H1 (cell line): ENCODE measurements at regions not wholly inside any gene's neighbourhood (a gene's known extent, or its start where the extent isn't known, plus 50 kb on each side); places are given as distances from the start of the nearest gene placed in this dataset.

ENCODE experiments used
- CTCF ChIA-PET: fragments of 300-600 bp; sonication (Branson Sonifier 250); formaldehyde crosslinking; loops from one replicate; lab custom pipeline; 2021; ENCODE audit not compliant: partially characterized antibody; lab: Charles Lee
- POLR2A ChIA-PET: fragments of 300-600 bp; sonication (Branson Sonifier 250); formaldehyde crosslinking; loops from one replicate; lab custom pipeline; 2021; ENCODE audit warnings: inconsistent platforms; ENCODE audit not compliant: partially characterized antibody; lab: Charles Lee
- DNase-seq, 2 experiments: peaks; one replicate each; pipeline versions ENCODE4 v3.0.0 to v3.0.0-alpha.2; 2010 to 2022; ENCODE audit warnings: low spot score in 2 of 2, low read depth in 1 of 2, mixed read lengths in 1 of 2
- FAIRE-seq: peaks from 2 replicates; lab custom pipeline; 2011; peaks lifted over from hg19 to GRCh38; lab: Jason Lieb, UNC
- H2AFZ ChIP-seq: 2 replicates; pipeline ENCODE4 v1.8.1; 2012; ENCODE audit warnings: low read length, inconsistent platforms
- H2AK5ac ChIP-seq: 2 replicates; pipeline ENCODE4 v1.6.1; 2013; ENCODE audit warnings: low read depth, low read length
- H2BK120ac ChIP-seq: replicated peaks from 2 replicates; pipeline ENCODE3; 2013; ENCODE audit warnings: low read depth, low read length, inconsistent platforms
- H2BK12ac ChIP-seq: 2 replicates; pipeline ENCODE4 v1.6.1; 2013; ENCODE audit warnings: low read depth, low read length
- H2BK15ac ChIP-seq: 2 replicates; pipeline ENCODE4 v1.6.1; 2013; ENCODE audit warnings: low read length
- H2BK20ac ChIP-seq: 2 replicates; pipeline ENCODE4 v1.6.1; 2013; ENCODE audit warnings: low read length
- H2BK5ac ChIP-seq: 2 replicates; pipeline ENCODE4 v1.6.1; 2013; ENCODE audit warnings: low read depth, low read length
- H3K14ac ChIP-seq: 2 replicates; pipeline ENCODE4 v1.6.1; 2013; ENCODE audit warnings: inconsistent platforms; ENCODE audit not compliant: insufficient read length
- H3K18ac ChIP-seq: 2 replicates; pipeline ENCODE4 v1.6.1; 2013; ENCODE audit warnings: low read length; ENCODE audit errors: extremely low read depth
- H3K23ac ChIP-seq: 2 replicates; pipeline ENCODE4 v1.6.1; 2013; ENCODE audit warnings: inconsistent platforms; ENCODE audit not compliant: insufficient read length
- H3K23me2 ChIP-seq: 2 replicates; pipeline ENCODE4 v1.6.1; 2013; ENCODE audit warnings: low read depth, low read length
- H3K27ac ChIP-seq: 2 replicates; pipeline ENCODE4 v1.6.1; 2011; ENCODE audit warnings: low read depth, low read length, inconsistent platforms
- H3K27me3 ChIP-seq, 4 experiments: replicated peaks in 1 of 4; 1 replicate in 1 of 4; 2 replicates in 3 of 4; pipeline versions ENCODE4 v1.6.1 to v1.8.1; 2011 to 2013; ENCODE audit warnings: low read length in 3 of 4, mild to moderate bottlenecking in 3 of 4, inconsistent platforms in 2 of 4, mixed read lengths in 2 of 4, moderate library complexity in 1 of 4; ENCODE audit not compliant: control insufficient read depth in 3 of 4, insufficient read depth in 3 of 4; ENCODE audit errors: extremely low read depth in 1 of 4
- H3K36me3 ChIP-seq, 4 experiments: 2 replicates each; pipeline versions ENCODE4 v1.6.1 to v1.8.1; 2011 to 2013; ENCODE audit warnings: mild to moderate bottlenecking in 4 of 4, low read length in 3 of 4, moderate library complexity in 2 of 4, control low read depth in 1 of 4, inconsistent platforms in 1 of 4; ENCODE audit not compliant: insufficient read depth in 4 of 4, control insufficient read depth in 2 of 4
- H3K4ac ChIP-seq: replicated peaks from 2 replicates; pipeline ENCODE3; 2013; ENCODE audit warnings: low read length, low read depth, mixed read lengths, inconsistent platforms; ENCODE audit not compliant: insufficient read length
- H3K4me1 ChIP-seq, 4 experiments: replicated peaks in 1 of 4; 1 replicate in 1 of 4; 2 replicates in 3 of 4; pipeline versions ENCODE4 v1.6.1 to v1.8.1; 2011 to 2013; ENCODE audit warnings: low read length in 3 of 4, inconsistent platforms in 2 of 4, mixed read lengths in 1 of 4; ENCODE audit not compliant: insufficient read depth in 4 of 4, control insufficient read depth in 3 of 4
- H3K4me2 ChIP-seq, 2 experiments: 2 replicates each; pipeline versions ENCODE4 v1.6.1 to v1.8.1; 2011 to 2013; ENCODE audit warnings: low read depth in 2 of 2, low read length in 2 of 2, control low read depth in 1 of 2, inconsistent platforms in 1 of 2, mild to moderate bottlenecking in 1 of 2; ENCODE audit not compliant: insufficient read depth in 1 of 2
- H3K4me3 ChIP-seq, 4 experiments: fragments of 200-600, 300-600 bp in 1 of 4; sonication (generic), shearing (Covaris generic), sonication (Bioruptor Twin) in 1 of 4; 2 replicates each; pipeline versions ENCODE4 v1.5.1 to v1.8.1; 2011 to 2016; ENCODE audit warnings: low read length in 4 of 4, low read depth in 3 of 4, control low read depth in 2 of 4, inconsistent platforms in 2 of 4, mild to moderate bottlenecking in 2 of 4, mixed read lengths in 1 of 4, moderate library complexity in 1 of 4; ENCODE audit not compliant: insufficient read depth in 2 of 4; ENCODE audit errors: extremely low read depth in 1 of 4
- H3K56ac ChIP-seq: replicated peaks from 2 replicates; pipeline ENCODE3; 2013; ENCODE audit warnings: low read depth, mild to moderate bottlenecking, mixed read lengths, low read length, inconsistent platforms; ENCODE audit not compliant: insufficient read length
- H3K79me1 ChIP-seq: 2 replicates; pipeline ENCODE4 v1.6.1; 2013; ENCODE audit warnings: low read depth, low read length, control low read depth
- H3K79me2 ChIP-seq, 2 experiments: 2 replicates each; pipeline versions ENCODE4 v1.6.1 to v1.8.1; 2012 to 2013; ENCODE audit warnings: low read length in 2 of 2, mild to moderate bottlenecking in 2 of 2, inconsistent platforms in 1 of 2; ENCODE audit not compliant: insufficient read depth in 2 of 2, control insufficient read depth in 1 of 2
- H3K9ac ChIP-seq, 4 experiments: replicated peaks in 1 of 4; 1 replicate in 1 of 4; 2 replicates in 3 of 4; pipeline versions ENCODE4 v1.6.1 to v1.8.1; 2011 to 2013; ENCODE audit warnings: low read depth in 3 of 4, low read length in 3 of 4, control low read depth in 2 of 4, mild to moderate bottlenecking in 2 of 4, moderate library complexity in 2 of 4, inconsistent platforms in 1 of 4; ENCODE audit errors: extremely low read depth in 1 of 4
- H3K9me3 ChIP-seq, 2 experiments: 2 replicates each; pipeline versions ENCODE4 v1.6.1 to v1.8.1; 2012 to 2013; ENCODE audit warnings: mild to moderate bottlenecking in 2 of 2, moderate library complexity in 2 of 2, control low read depth in 1 of 2, inconsistent platforms in 1 of 2, low read depth in 1 of 2, low read length in 1 of 2, mixed read lengths in 1 of 2; ENCODE audit not compliant: insufficient read depth in 2 of 2
- H4K20me1 ChIP-seq, 2 experiments: replicated peaks in 1 of 2; 2 replicates each; pipeline versions ENCODE3 to v1.8.1; 2011 to 2013; ENCODE audit warnings: inconsistent platforms in 2 of 2, low read length in 2 of 2, mild to moderate bottlenecking in 1 of 2; ENCODE audit not compliant: insufficient read depth in 2 of 2, control insufficient read depth in 1 of 2
- H4K5ac ChIP-seq: 2 replicates; pipeline ENCODE4 v1.6.1; 2013; ENCODE audit warnings: low read length, low read depth, mixed read lengths, inconsistent platforms; ENCODE audit not compliant: insufficient read length
- H4K8ac ChIP-seq: 2 replicates; pipeline ENCODE4 v1.8.0; 2013; ENCODE audit warnings: mild to moderate bottlenecking, moderate library complexity, low read length, inconsistent platforms; ENCODE audit not compliant: insufficient read depth; ENCODE audit errors: extremely low read depth
- H4K91ac ChIP-seq: replicated peaks from 2 replicates; pipeline ENCODE3; 2013; ENCODE audit warnings: low read length, mixed read lengths, inconsistent platforms; ENCODE audit not compliant: insufficient read length
- WGBS, 2 experiments: shearing (Covaris generic) in 1 of 2; methylation state at CpG; one replicate each; pipeline versions ENCODE4 v1.1.6 to v1.1.7; 2013 to 2015; ENCODE audit warnings: low lambda C conversion rate in 2 of 2, mixed read lengths in 2 of 2, inconsistent platforms in 1 of 2, low coverage in 1 of 2, missing lambda C conversion rate in 1 of 2; ENCODE audit not compliant: insufficient replicate concordance in 2 of 2, insufficient coverage in 1 of 2, insufficient read length in 1 of 2; ENCODE audit errors: extremely low coverage in 1 of 2, missing lambda C conversion rate in 1 of 2; 5-methylcytosine and 5-hydroxymethylcytosine counted together
- TF ChIP-seq, protein P1 (sequence below): IDR thresholded peaks from 2 replicates; pipeline ENCODE4 v1.6.1; 2012; ENCODE audit warnings: low read length, inconsistent platforms

- Histone ChIP-seq H2BK15ac (no peak overlapping the region), H3K9me3 (peaks cover 0 to 10% of the 10 kb centered on the region in 2 experiments; a peak in 1 of 4 replicates), H3K56ac (no peak overlapping the region), H4K5ac (no peak overlapping the region), H3K4me3 (no peak overlapping the region), H3K79me2 (no peaks in the 10 kb centered on the region), H4K91ac (no peak overlapping the region), H4K20me1 (no peaks in the 10 kb centered on the region), H2BK5ac (no peak overlapping the region), H3K14ac (no peak overlapping the region), H2BK12ac (no peak overlapping the region), H4K8ac (no peak overlapping the region), H3K27ac (no peak overlapping the region), H3K23ac (no peak overlapping the region), H3K23me2 (no peaks in the 10 kb centered on the region), H3K18ac (no peak overlapping the region), H2AK5ac (no peak overlapping the region), H3K4me1 (peaks cover 0 to 5% (median 0%) of the 10 kb centered on the region in 4 experiments; a peak in 2 of 7 replicates), H3K79me1 (no peaks in the 10 kb centered on the region), H3K4me2 (no peak overlapping the region), H3K4ac (no peak overlapping the region), H2BK120ac (no peak overlapping the region), H3K9ac (no peak overlapping the region), H2AFZ (0 out of 2 replicates have a peak overlapping the region, but pooled peaks have one; percentile 48), H3K36me3 (no peaks in the 10 kb centered on the region; a peak in 1 of 8 replicates), H2BK20ac (no peak overlapping the region), H3K27me3 (no peaks in the 10 kb centered on the region)
- ChIA-PET CTCF (interaction anchor here (0.5 kb wide), 1 partner anchor 932 kb away, joined by 3 read pairs; no protein-coding TSS in a partner anchor), POLR2A (no interaction called here)
- FAIRE-seq = no peak
- DNase-seq = no peak
- 100% methylated on average over 2 of the region's 2 CpGs; no CpG with 5 or more reads in 1 of the 2 experiments for WGBS, 2 experiments
- TF ChIP-seq, protein P1, sequence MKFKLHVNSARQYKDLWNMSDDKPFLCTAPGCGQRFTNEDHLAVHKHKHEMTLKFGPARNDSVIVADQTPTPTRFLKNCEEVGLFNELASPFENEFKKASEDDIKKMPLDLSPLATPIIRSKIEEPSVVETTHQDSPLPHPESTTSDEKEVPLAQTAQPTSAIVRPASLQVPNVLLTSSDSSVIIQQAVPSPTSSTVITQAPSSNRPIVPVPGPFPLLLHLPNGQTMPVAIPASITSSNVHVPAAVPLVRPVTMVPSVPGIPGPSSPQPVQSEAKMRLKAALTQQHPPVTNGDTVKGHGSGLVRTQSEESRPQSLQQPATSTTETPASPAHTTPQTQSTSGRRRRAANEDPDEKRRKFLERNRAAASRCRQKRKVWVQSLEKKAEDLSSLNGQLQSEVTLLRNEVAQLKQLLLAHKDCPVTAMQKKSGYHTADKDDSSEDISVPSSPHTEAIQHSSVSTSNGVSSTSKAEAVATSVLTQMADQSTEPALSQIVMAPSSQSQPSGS = no peak
Measured at GRCh38 chr3:181921220-181921619, 209.5 kb downstream of the SOX2 start.
